ENCODE measurements at regions not wholly inside any gene's neighbourhood (a gene's known extent, or its start where the extent isn't known, plus 50 kb on each side); places are given as distances from the start of the nearest gene placed in this dataset.

GRCh38 chr9:16196206-16196605 is 643.4 kb downstream of the CCDC171 start:
- TF ChIP-seq CTCF (IDR thresholded peaks at IDR 0.05; ENCODE audit: low read length) (no peak), EZH2 (optimal IDR thresholded peaks at IDR 0.05; ENCODE audit: low read depth, low read length) (no peak)

Data from MM.1S (cell line).